OCI-LY7 (cell line): ENCODE measurements at regions not wholly inside any gene's neighbourhood (a gene's known extent, or its start where the extent isn't known, plus 50 kb on each side); places are given as distances from the start of the nearest gene placed in this dataset.
A peak's percentile ranks its signal among the peaks of the same experiment; 100 is the strongest.
"Not testable (repeated sequence)": the region's sequence is repeated elsewhere in the genome, so short reads cannot be mapped to it uniquely, and the experiment has no call there.

Experiments used
- BruUV-seq: library from RNA; stranded (reverse); fragments of 400-500 nt; replicated peaks from 2 replicates; lab custom pipeline; 2021; lab: Mats Ljungman, UMichigan
- CTCF ChIA-PET: fragments of 300-600 bp; sonication (Branson Sonifier 250); formaldehyde crosslinking; loops from one replicate; lab custom pipeline; 2022; ENCODE audit warnings: antibody characterized with exemption; ENCODE audit not compliant: unreplicated experiment; lab: Charles Lee
- POLR2A ChIA-PET: fragments of 300-600 bp; sonication (Branson Sonifier 250); formaldehyde crosslinking; loops from one replicate; lab custom pipeline; 2022; ENCODE audit warnings: antibody characterized with exemption; lab: Charles Lee
- DNase-seq: peaks from one replicate; pipeline ENCODE4 v3.0.0-alpha.2; 2015; ENCODE audit warnings: low spot score
- H2AFZ ChIP-seq: fragments of 200-600 bp; sonication (generic), shearing (Covaris generic); 2 replicates; pipeline ENCODE4 v1.6.1; 2014; ENCODE audit warnings: mild to moderate bottlenecking, antibody characterized with exemption, low read length, moderate library complexity
- H3K27ac ChIP-seq: fragments of 200-600 bp; sonication (generic); 2 replicates; pipeline ENCODE4 v1.5.1; 2014; ENCODE audit warnings: mixed run types, low read depth, mild to moderate bottlenecking, moderate library complexity, low read length, inconsistent platforms; ENCODE audit not compliant: poor library complexity, severe bottlenecking
- H3K36me3 ChIP-seq: fragments of 200-600 bp; sonication (generic); 2 replicates; pipeline ENCODE4 v1.6.1; 2014; ENCODE audit warnings: mild to moderate bottlenecking, antibody characterized with exemption, low read length, moderate library complexity, mixed read lengths; ENCODE audit not compliant: insufficient read depth
- H3K4me1 ChIP-seq: fragments of 200-600 bp; sonication (generic); 2 replicates; pipeline ENCODE4 v1.5.1; 2014; ENCODE audit warnings: mild to moderate bottlenecking, low read length; ENCODE audit not compliant: insufficient read depth, poor library complexity, severe bottlenecking
- H3K4me2 ChIP-seq: fragments of 200-600 bp; sonication (generic); 2 replicates; pipeline ENCODE4 v1.6.1; 2014; ENCODE audit warnings: mild to moderate bottlenecking, low read length
- H3K4me3 ChIP-seq: fragments of 200-600 bp; sonication (generic); 2 replicates; pipeline ENCODE4 v1.5.1; 2014; ENCODE audit warnings: mild to moderate bottlenecking, low read depth, low read length; ENCODE audit not compliant: poor library complexity, severe bottlenecking
- H3K79me2 ChIP-seq: fragments of 200-600 bp; sonication (generic); 2 replicates; pipeline ENCODE4 v1.6.1; 2016; ENCODE audit warnings: low read depth, mild to moderate bottlenecking, low read length, moderate library complexity, mixed read lengths; ENCODE audit not compliant: insufficient read depth
- H3K9me2 ChIP-seq: fragments of 200-600 bp; sonication (generic); 2 replicates; pipeline ENCODE4 v1.6.1; 2016; ENCODE audit warnings: mild to moderate bottlenecking, low read length, mixed read lengths; ENCODE audit not compliant: insufficient read depth
- H3K9me3 ChIP-seq: fragments of 200-600 bp; sonication (generic); 2 replicates; pipeline ENCODE4 v1.6.1; 2014; ENCODE audit warnings: mild to moderate bottlenecking, mixed run types, low read length, mixed read lengths
- H4K20me1 ChIP-seq: fragments of 200-600 bp; sonication (generic); 2 replicates; pipeline ENCODE4 v1.6.1; 2014; ENCODE audit warnings: mild to moderate bottlenecking, antibody characterized with exemption, low read length, moderate library complexity, mixed read lengths; ENCODE audit not compliant: insufficient read depth
- CTCF ChIP-seq: fragments of 200-600 bp; sonication (generic); conservative IDR thresholded peaks from 2 replicates; pipeline ENCODE4 v1.5.1; 2014; ENCODE audit warnings: mild to moderate bottlenecking, antibody characterized with exemption, low read length, moderate library complexity, mixed read lengths
- EZH2phosphoT487 ChIP-seq: fragments of 200-600 bp; sonication (generic); IDR thresholded peaks from 2 replicates; pipeline ENCODE4 v1.6.1; 2018; ENCODE audit warnings: low read depth, borderline replicate concordance, mild to moderate bottlenecking, mixed run types, antibody characterized with exemption, low read length, moderate library complexity, mixed read lengths
- intact Hi-C: fragments of 100-400 bp; cut with micrococcal nuclease; formaldehyde crosslinking; loops from one replicate; pipeline ENCODE4 v1.10.0; 2022; ENCODE audit not compliant: unreplicated experiment

GRCh38 chrX:83749736-83750135 is 111.2 kb upstream of the CYLC1 start:
- not testable (repeated sequence) for BruUV-seq

DNA sequence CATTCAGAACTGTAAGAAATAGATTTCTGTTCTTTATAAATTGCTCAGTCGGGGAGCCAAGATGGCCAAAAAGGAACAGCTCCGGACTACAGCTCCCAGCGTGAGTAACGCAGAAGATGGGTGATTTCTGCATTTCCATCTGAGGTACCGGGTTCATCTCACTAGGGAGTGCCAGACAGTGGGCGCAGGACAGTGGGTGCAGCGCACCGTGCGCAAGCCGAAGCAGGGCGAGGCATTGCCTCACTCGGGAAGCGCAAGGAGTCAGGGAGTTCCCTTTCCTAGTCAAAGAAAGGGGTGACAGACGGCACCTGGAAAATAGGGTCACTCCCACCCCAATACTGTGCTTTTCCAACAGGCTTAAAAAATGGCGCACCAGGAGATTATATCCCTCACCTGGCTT is 110.5 kb upstream of the CYLC1 start:
- H3K4me3 ChIP-seq, H3K27ac ChIP-seq, H2AFZ ChIP-seq, H3K9me2 ChIP-seq, H3K4me2 ChIP-seq, intact Hi-C loops, H3K36me3 ChIP-seq, BruUV-seq, H3K4me1 ChIP-seq, H3K9me3 ChIP-seq, DNase-seq, H3K79me2 ChIP-seq, H4K20me1 ChIP-seq, CTCF ChIA-PET, POLR2A ChIA-PET: not testable (repeated sequence)

More at GRCh38 chrX:83749736-83750135, 111.2 kb upstream of the CYLC1 start:
- H3K27ac ChIP-seq, CTCF ChIA-PET, H3K36me3 ChIP-seq, H3K9me3 ChIP-seq, DNase-seq, H4K20me1 ChIP-seq, intact Hi-C loops, H2AFZ ChIP-seq, H3K79me2 ChIP-seq, POLR2A ChIA-PET, H3K4me2 ChIP-seq, H3K4me1 ChIP-seq, H3K4me3 ChIP-seq, H3K9me2 ChIP-seq: not testable (repeated sequence)

DNA sequence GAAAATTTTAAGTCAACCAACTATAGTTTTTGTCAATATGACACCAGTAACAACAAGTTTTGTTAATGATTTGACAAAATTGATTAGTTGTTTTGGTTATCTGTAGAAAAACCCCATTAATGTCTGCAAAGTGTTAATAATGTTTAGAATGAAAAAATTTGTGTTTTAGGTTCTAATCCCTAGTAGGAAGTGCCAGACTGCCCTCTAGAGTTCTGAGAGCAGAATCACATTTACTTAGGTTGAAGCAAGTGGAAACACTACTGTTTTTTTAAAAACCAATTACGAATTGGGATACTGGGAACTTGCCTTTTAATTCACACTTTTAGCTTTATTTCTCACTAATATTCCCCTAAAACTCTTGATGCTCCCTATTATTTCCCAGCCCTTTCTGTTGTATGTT is 101.1 kb upstream of the CYLC1 start:
- intact Hi-C loops = loop anchor here (10.0 kb wide), 1 partner anchor 755 kb away; no protein-coding TSS in a partner anchor

More for the DNA sequence above, 101.1 kb upstream of the CYLC1 start:
- no peaks in the 10 kb centered on the region for H3K79me2 ChIP-seq
- CTCF ChIA-PET = no interaction called here
- POLR2A ChIA-PET = interaction anchor here (0.6 to 1.6 kb wide), 2 partner anchors 12 to 230 kb away, joined by 3 to 5 read pairs; no protein-coding TSS in a partner anchor
- no peak overlapping the region for H3K27ac ChIP-seq
- H3K4me1 ChIP-seq = no peaks in the 10 kb centered on the region
- H2AFZ ChIP-seq = no peak overlapping the region
- H3K9me2 ChIP-seq = no peaks in the 10 kb centered on the region
- no peaks in the 10 kb centered on the region for H4K20me1 ChIP-seq
- no peak overlapping the region for H3K4me3 ChIP-seq
- DNase-seq = peak; percentile 36
- H3K36me3 ChIP-seq = no peaks in the 10 kb centered on the region
- TF ChIP-seq CTCF = peak; percentile 74
- TF ChIP-seq EZH2phosphoT487 = no peak
- no peak overlapping the region for H3K4me2 ChIP-seq
- BruUV-seq = no TSS peak
- H3K9me3 ChIP-seq = no peaks in the 10 kb centered on the region
